K562 (cell line): ENCODE measurements at regions not wholly inside any gene's neighbourhood (a gene's known extent, or its start where the extent isn't known, plus 50 kb on each side); places are given as distances from the start of the nearest gene placed in this dataset.

Experiments
- ATAC-seq: fragments of 200-7000 bp; cut with Tn5 transposase; 3 replicates; pipeline ENCODE4 v1.9.1; 2020; ENCODE audit warnings: moderate library complexity
- BruUV-seq: library from RNA; stranded (reverse); fragments of 400-500 nt; replicated peaks from 2 replicates; lab custom pipeline; 2021; lab: Mats Ljungman, UMichigan
- CTCF ChIA-PET: fragments of 300-600 bp; formaldehyde crosslinking; extraction: SDS; loops from one replicate; lab custom pipeline; 2021; ENCODE audit warnings: low intra/inter-chr PET ratio; lab: Yijun Ruan, JAX
- POLR2A ChIA-PET: fragments of 300-600, 350-650 bp; sonication (Branson Sonifier 250); formaldehyde crosslinking; extraction: SDS; loops from one replicate; lab custom pipeline; 2021; ENCODE audit warnings: antibody characterized with exemption, inconsistent platforms; lab: Yijun Ruan, JAX
- DNase-seq, 4 experiments: peaks; one replicate each; pipeline versions ENCODE4 v3.0.0 to v3.0.0-alpha.2; 2011 to 2018; ENCODE audit warnings: low spot score in 3 of 4, mixed read lengths in 3 of 4; ENCODE audit errors: extremely low read depth in 1 of 4
- FAIRE-seq: peaks from 2 replicates; lab custom pipeline; 2011; peaks lifted over from hg19 to GRCh38; lab: Jason Lieb, UNC
- H2AFZ ChIP-seq: 2 replicates; pipeline ENCODE4 v1.6.0; 2011; ENCODE audit warnings: low read depth, low read length, control low read depth, inconsistent platforms
- H3K27ac ChIP-seq: fragments of 200-600 bp; 3 replicates; pipeline ENCODE4 v1.8.0; 2011; ENCODE audit warnings: low read depth, mild to moderate bottlenecking, control low read depth, inconsistent platforms, low read length, moderate library complexity, mixed read lengths; ENCODE audit errors: extremely low read depth
- H3K27me3 ChIP-seq, 2 experiments: fragments of 300-600 bp in 1 of 2; 2 replicates in 1 of 2; 3 replicates in 1 of 2; pipeline versions ENCODE4 v1.6.0 to v1.8.0; 2011; ENCODE audit warnings: inconsistent platforms in 2 of 2, low read length in 2 of 2, mild to moderate bottlenecking in 1 of 2, mixed read lengths in 1 of 2, moderate library complexity in 1 of 2; ENCODE audit not compliant: control insufficient read depth in 2 of 2, insufficient read depth in 2 of 2
- H3K36me3 ChIP-seq: fragments of 300-600 bp; 3 replicates; pipeline ENCODE4 v1.8.0; 2011; ENCODE audit warnings: mild to moderate bottlenecking, low read length, inconsistent platforms; ENCODE audit not compliant: control insufficient read depth, insufficient read depth
- H3K4me1 ChIP-seq, 2 experiments: fragments of 200-600 bp in 1 of 2; replicated peaks in 1 of 2; 2 replicates in 1 of 2; 3 replicates in 1 of 2; pipeline versions ENCODE4 v1.5.1 to v1.8.0; 2011; ENCODE audit warnings: inconsistent platforms in 2 of 2, low read length in 2 of 2, mild to moderate bottlenecking in 1 of 2, mixed read lengths in 1 of 2, moderate library complexity in 1 of 2; ENCODE audit not compliant: control insufficient read depth in 2 of 2, insufficient read depth in 2 of 2
- H3K4me2 ChIP-seq: 2 replicates; pipeline ENCODE4 v1.6.1; 2011; ENCODE audit warnings: low read length, control low read depth, inconsistent platforms, mixed read lengths; ENCODE audit not compliant: insufficient read depth
- H3K4me3 ChIP-seq: fragments of 200-600 bp; sonication (generic), shearing (Covaris generic); 2 replicates; pipeline ENCODE4 v1.5.1; 2016; ENCODE audit warnings: control low read depth, inconsistent platforms
- H3K79me2 ChIP-seq: fragments of 200-600 bp; 3 replicates; pipeline ENCODE4 v1.8.0; 2011; ENCODE audit warnings: low read length, inconsistent platforms; ENCODE audit not compliant: control insufficient read depth, insufficient read depth
- H3K9ac ChIP-seq, 2 experiments: 2 replicates each; pipeline versions ENCODE4 v1.6.0 to v1.6.1; 2011; ENCODE audit warnings: low read depth in 2 of 2, low read length in 2 of 2, control low read depth in 1 of 2, inconsistent platforms in 1 of 2, mild to moderate bottlenecking in 1 of 2, mixed read lengths in 1 of 2; ENCODE audit not compliant: insufficient read depth in 1 of 2
- H3K9me1 ChIP-seq: one replicate; pipeline ENCODE4 v1.6.0; 2011; ENCODE audit warnings: inconsistent platforms, mild to moderate bottlenecking, low read length, moderate library complexity; ENCODE audit not compliant: control insufficient read depth, insufficient read depth
- H3K9me3 ChIP-seq: replicated peaks from 2 replicates; pipeline ENCODE4 v1.5.1; 2011; ENCODE audit warnings: low read depth, low read length, inconsistent platforms; ENCODE audit not compliant: control insufficient read depth, insufficient read depth
- H4K20me1 ChIP-seq: replicated peaks from 2 replicates; pipeline ENCODE4 v1.6.1; 2011; ENCODE audit warnings: low read length, inconsistent platforms, mixed read lengths; ENCODE audit not compliant: control insufficient read depth, insufficient read depth
- ARNT ChIP-seq, 2 experiments: fragments of 450-650 bp; IDR thresholded peaks; 2 replicates each; pipeline ENCODE4 v1.6.1; 2016; ENCODE audit warnings: mild to moderate bottlenecking in 1 of 2
- BCL6 ChIP-seq: fragments of 250-450 bp; sonication (Bioruptor Pico); IDR thresholded peaks from 2 replicates; pipeline ENCODE4 v1.4.0; 2020
- CBX1 ChIP-seq: sonication (generic); IDR thresholded peaks from 2 replicates; pipeline ENCODE4 v1.6.1; 2016; ENCODE audit warnings: antibody characterized with exemption, low read depth, mild to moderate bottlenecking
- CREB3 ChIP-seq: fragments of 450-650 bp; conservative IDR thresholded peaks from 2 replicates; pipeline ENCODE4 v1.6.1; 2016; ENCODE audit warnings: missing genetic modification characterization, low read depth, mild to moderate bottlenecking, missing compliant biosample characterization, moderate library complexity
- CREM ChIP-seq: IDR thresholded peaks from 2 replicates; pipeline ENCODE4 v1.6.1; 2014; ENCODE audit warnings: antibody characterized with exemption, low read depth
- HCFC1 ChIP-seq: IDR thresholded peaks from 2 replicates; pipeline ENCODE4 v1.6.1; 2012; ENCODE audit warnings: low read depth, low read length, improper control_type of control experiment
- HMG20A ChIP-seq: fragments of 450-650 bp; formaldehyde crosslinking; conservative IDR thresholded peaks from 2 replicates; pipeline ENCODE4 v1.4.0; 2020; ENCODE audit warnings: mild to moderate bottlenecking, mixed read lengths
- ID3 ChIP-seq, 2 experiments: fragments of 250-450 bp in 1 of 2; fragments of 450-650 bp in 1 of 2; sonication (Bioruptor Pico) in 1 of 2; IDR thresholded peaks; 2 replicates each; pipeline versions ENCODE4 v1.6.1 to v1.8.0; 2016 to 2021; ENCODE audit warnings: mild to moderate bottlenecking in 2 of 2, moderate library complexity in 2 of 2, missing compliant biosample characterization in 1 of 2, missing genetic modification characterization in 1 of 2
- JUN ChIP-seq, 2 experiments: sonication (generic) in 1 of 2; formaldehyde crosslinking in 1 of 2; IDR thresholded peaks; 2 replicates each; pipeline versions ENCODE4 v1.6.1 to v1.8.0; 2012 to 2022; ENCODE audit warnings: borderline replicate concordance in 2 of 2, mild to moderate bottlenecking in 2 of 2, improper control_type of control experiment in 1 of 2, low read depth in 1 of 2, low read length in 1 of 2, missing genetic modification reagents in 1 of 2
- LEF1 ChIP-seq: fragments of 450-650 bp; IDR thresholded peaks from 2 replicates; pipeline ENCODE4 v1.6.1; 2016; ENCODE audit warnings: mild to moderate bottlenecking
- PURB ChIP-seq: sonication (generic); formaldehyde crosslinking; IDR thresholded peaks from 2 replicates; pipeline ENCODE4 v1.9.0; 2021; ENCODE audit warnings: low read depth, mild to moderate bottlenecking, missing genetic modification reagents
- RBM39 ChIP-seq: fragments of 200-400 bp; formaldehyde crosslinking; optimal IDR thresholded peaks from 2 replicates; pipeline ENCODE3; 2018; ENCODE audit warnings: low read depth, low read length
- SP1 ChIP-seq: sonication (generic); formaldehyde crosslinking; IDR thresholded peaks from 2 replicates; pipeline ENCODE4 v1.8.1; 2022; ENCODE audit warnings: mild to moderate bottlenecking, missing genetic modification reagents
- TRIM24 ChIP-seq, 2 experiments: fragments of 450-650 bp; IDR thresholded peaks; 2 replicates each; pipeline ENCODE4 v1.6.1; 2016
- ZKSCAN1 ChIP-seq: fragments of 150-350 bp; IDR thresholded peaks from 2 replicates; pipeline ENCODE4 v1.6.1; 2016; ENCODE audit warnings: low read depth, low read length
- ZNF197 ChIP-seq: fragments of 200-800 bp; sonication (Bioruptor generic); IDR thresholded peaks from 2 replicates; pipeline ENCODE4 v1.6.1; 2016; ENCODE audit warnings: low read depth, missing genetic modification characterization, missing compliant biosample characterization
- ZNF449 ChIP-seq: fragments of 250-450 bp; sonication (Bioruptor Pico); IDR thresholded peaks from 2 replicates; pipeline ENCODE4 v1.8.0; 2022; ENCODE audit warnings: moderate library complexity, mild to moderate bottlenecking, inconsistent platforms
- ZNF655 ChIP-seq: fragments of 250-450 bp; sonication (Bioruptor Pico); IDR thresholded peaks from 2 replicates; pipeline ENCODE4 v1.5.0; 2021
- ZNF668 ChIP-seq: fragments of 250-450 bp; sonication (Bioruptor Pico); IDR thresholded peaks from 2 replicates; pipeline ENCODE4 v1.8.0; 2022; ENCODE audit warnings: mild to moderate bottlenecking, inconsistent platforms
- ZNF76 ChIP-seq: fragments of 250-450 bp; sonication (Bioruptor Pico); IDR thresholded peaks from 2 replicates; pipeline ENCODE4 v1.4.0; 2020; ENCODE audit warnings: mild to moderate bottlenecking, moderate library complexity, borderline replicate concordance
- WGBS: fragments of 100-300 bp; shearing (Covaris generic); methylation state at CpG from one replicate; pipeline ENCODE4 v1.1.6; 2016; ENCODE audit warnings: low coverage, mixed read lengths; ENCODE audit not compliant: insufficient coverage; ENCODE audit errors: missing lambda C conversion rate; 5-methylcytosine and 5-hydroxymethylcytosine counted together
- in situ Hi-C: fragments of 300-500 bp; cut with MboI; formaldehyde crosslinking; loops from 4 replicates; pipeline ENCODE4 v1.15.0; 2018; ENCODE audit warnings: inconsistent platforms, mixed read lengths
- intact Hi-C: fragments of 100-400 bp; cut with micrococcal nuclease; formaldehyde crosslinking; loops from 2 replicates; pipeline ENCODE4 v1.14.2; 2022

GRCh38 chr10:11687357-11687771 lies 54.8 kb upstream of the ECHDC3 start:
- Histone ChIP-seq H4K20me1 (no peaks in the 10 kb centered on the region), H3K4me2 (peak overlapping the region; percentile 53), H3K4me1 (peaks cover 42 to 47% of the 10 kb centered on the region in 2 experiments), H2AFZ (peak overlapping the region; percentile 86), H3K79me2 (no peaks in the 10 kb centered on the region), H3K9me1 (no peaks in the 10 kb centered on the region), H3K4me3 (no peak overlapping the region), H3K9ac (peak overlapping the region; percentile 33 to 46; a peak in 3 of 4 replicates), H3K36me3 (no peaks in the 10 kb centered on the region), H3K27me3 (no peaks in the 10 kb centered on the region), H3K9me3 (no peaks in the 10 kb centered on the region), H3K27ac (peak overlapping the region; percentile 48; the same call in 2 of the 3 replicates)
- POLR2A ChIA-PET: interaction anchor here (0.6 to 1.1 kb wide), 5 partner anchors 23 to 170 kb away, joined by 3 read pairs; no protein-coding TSS in a partner anchor
- BruUV-seq: no TSS peak
- CTCF ChIA-PET: no interaction called here
- in situ Hi-C loops (no loop called here), intact Hi-C loops (no loop called here)
- WGBS: 5% methylated on average over 8 of the region's 8 CpGs
- DNase-seq (peak in 2 of 4 experiments; percentile 51 to 74), ATAC-seq (peak; percentile 37), FAIRE-seq (peak; percentile 93)
- TF ChIP-seq CREB3: no peak; the same call in 1 of the 2 replicates
- TF ChIP-seq ZNF655: no peak
- no peak for TF ChIP-seq TRIM24 (IDR thresholded peaks at IDR 0.05)
- 0 out of 2 replicates have a peak, but pooled peaks have one; percentile 16 for TF ChIP-seq LEF1
- no peak for TF ChIP-seq ZNF197 (CRISPR knock-in tag)
- no peak for TF ChIP-seq ZNF76 (CRISPR knock-in tag)
- TF ChIP-seq HMG20A (CRISPR knock-in tag): no peak
- no peak for TF ChIP-seq PURB (CRISPR knock-in tag)
- no peak for TF ChIP-seq CBX1
- TF ChIP-seq JUN (IDR thresholded peaks at IDR 0.05; ENCODE audit: borderline replicate concordance, low read depth, low read length): 0 out of 2 replicates have a peak, but pooled peaks have one; percentile 24
- no peak for TF ChIP-seq JUN (CRISPR knock-in tag; IDR thresholded peaks at IDR 0.05; ENCODE audit: borderline replicate concordance)
- no peak for TF ChIP-seq RBM39
- no peak for TF ChIP-seq CREM
- TF ChIP-seq ZNF668 (CRISPR knock-in tag): no peak
- TF ChIP-seq SP1: no peak
- TF ChIP-seq ZNF449 (CRISPR knock-in tag): no peak
- no peak for TF ChIP-seq ZKSCAN1
- no peak for TF ChIP-seq BCL6 (CRISPR knock-in tag)
- no peak for TF ChIP-seq ARNT (IDR thresholded peaks at IDR 0.05)
- no peak for TF ChIP-seq ID3 (CRISPR knock-in tag; IDR thresholded peaks at IDR 0.05)
- TF ChIP-seq ID3 (tag; IDR thresholded peaks at IDR 0.05): 0 out of 2 replicates have a peak, but pooled peaks have one; percentile 39
- no peak for TF ChIP-seq HCFC1
